ENCODE measurements at regions not wholly inside any gene's neighbourhood (a gene's known extent, or its start where the extent isn't known, plus 50 kb on each side); places are given as distances from the start of the nearest gene placed in this dataset.

- ATAC-seq: no peak
- TF ChIP-seq ARNTL (CRISPR knock-in tag; IDR thresholded peaks at IDR 0.05; ENCODE audit: borderline replicate concordance, low read depth) (no peak), BACH2 (CRISPR knock-in tag; IDR thresholded peaks at IDR 0.05; ENCODE audit: borderline replicate concordance) (no peak), ZFP30 (CRISPR knock-in tag; IDR thresholded peaks at IDR 0.05) (no peak), CSDC2 (CRISPR knock-in tag; IDR thresholded peaks at IDR 0.05) (no peak), CREB5 (CRISPR knock-in tag; IDR thresholded peaks at IDR 0.05; ENCODE audit: low read depth) (no peak), PATZ1 (CRISPR knock-in tag; IDR thresholded peaks at IDR 0.05; ENCODE audit: borderline replicate concordance) (no peak), OSR1 (CRISPR knock-in tag; IDR thresholded peaks at IDR 0.05) (no peak), ZC3H10 (CRISPR knock-in tag; IDR thresholded peaks at IDR 0.05) (no peak)
Observed at GRCh38 chr11:109849946-109850345, 243.2 kb upstream of the ZC3H12C start.

GRCh38 chr11:109851780-109852390 is 241.3 kb upstream of the ZC3H12C start:
- TF ChIP-seq ZC3H10 (CRISPR knock-in tag; IDR thresholded peaks at IDR 0.05): no peak
- no peak for TF ChIP-seq ZNF8 (CRISPR knock-in tag; IDR thresholded peaks at IDR 0.05)
- no peak for TF ChIP-seq POU6F1 (CRISPR knock-in tag; IDR thresholded peaks at IDR 0.05; ENCODE audit: borderline replicate concordance, low read depth)
- no peak for TF ChIP-seq TOX (CRISPR knock-in tag; IDR thresholded peaks at IDR 0.05; ENCODE audit: borderline replicate concordance)
- ATAC-seq: no peak

GRCh38 chr11:109853156-109853776 is 239.9 kb upstream of the ZC3H12C start:
- TF ChIP-seq RARB (CRISPR knock-in tag; IDR thresholded peaks at IDR 0.05): no peak
- no peak for TF ChIP-seq ZNF70 (CRISPR knock-in tag; IDR thresholded peaks at IDR 0.05)
- no peak for TF ChIP-seq ISL1 (CRISPR knock-in tag; IDR thresholded peaks at IDR 0.05)
- TF ChIP-seq ZC3H10 (CRISPR knock-in tag; IDR thresholded peaks at IDR 0.05): no peak
- TF ChIP-seq TOX (CRISPR knock-in tag; IDR thresholded peaks at IDR 0.05; ENCODE audit: borderline replicate concordance): no peak
- TF ChIP-seq GLIS3 (CRISPR knock-in tag; IDR thresholded peaks at IDR 0.05): no peak
- TF ChIP-seq TSHZ2 (CRISPR knock-in tag; IDR thresholded peaks at IDR 0.05): no peak
- TF ChIP-seq ZNF8 (CRISPR knock-in tag; IDR thresholded peaks at IDR 0.05): no peak
- TF ChIP-seq ZFP30 (CRISPR knock-in tag; IDR thresholded peaks at IDR 0.05): no peak
- no peak for TF ChIP-seq ESRRG (CRISPR knock-in tag; IDR thresholded peaks at IDR 0.05)
- TF ChIP-seq OSR1 (CRISPR knock-in tag; IDR thresholded peaks at IDR 0.05): no peak
- no peak for TF ChIP-seq CREB5 (CRISPR knock-in tag; IDR thresholded peaks at IDR 0.05; ENCODE audit: low read depth)
- no peak for TF ChIP-seq CSDC2 (CRISPR knock-in tag; IDR thresholded peaks at IDR 0.05)
- TF ChIP-seq ARNTL (CRISPR knock-in tag; IDR thresholded peaks at IDR 0.05; ENCODE audit: borderline replicate concordance, low read depth): no peak
- TF ChIP-seq ZFP3 (CRISPR knock-in tag; IDR thresholded peaks at IDR 0.05): no peak
- TF ChIP-seq ZNF565 (CRISPR knock-in tag; conservative IDR thresholded peaks at IDR 0.05; ENCODE audit: low read depth): no peak

More at GRCh38 chr11:109853156-109853776, 239.9 kb upstream of the ZC3H12C start:
- peak; percentile 78 for ATAC-seq

All from SK-N-SH treated with all-trans-retinoic acid at 6 μM for 48 hours (cell line).